ENCODE measurements at regions not wholly inside any gene's neighbourhood (a gene's known extent, or its start where the extent isn't known, plus 50 kb on each side); places are given as distances from the start of the nearest gene placed in this dataset.

GRCh38 chr4:136283977-136284376, 1248.3 kb downstream of the PCDH18 start:
- no peak overlapping the region for H3K27ac ChIP-seq (ENCODE audit: low read depth, low read length)
- H3K9me2 ChIP-seq (replicated peaks; ENCODE audit: insufficient read depth, low read length): no peaks in the 10 kb centered on the region
- no peaks in the 10 kb centered on the region for H3F3A ChIP-seq (ENCODE audit: insufficient read depth)
- no peak overlapping the region for H3K4me2 ChIP-seq (ENCODE audit: low read depth, low read length, poor library complexity, severe bottlenecking)
- no peak overlapping the region for H3K4me3 ChIP-seq (ENCODE audit: insufficient read depth, low read length, poor library complexity, severe bottlenecking)
- no peaks in the 10 kb centered on the region for H3K27me3 ChIP-seq (ENCODE audit: low read length)
- H2AFZ ChIP-seq (ENCODE audit: low read depth, low read length, severe bottlenecking): no peak overlapping the region
- H3K9me3 ChIP-seq (ENCODE audit: insufficient read depth, low read length): no peaks in the 10 kb centered on the region
- no peaks in the 10 kb centered on the region for H4K20me1 ChIP-seq (ENCODE audit: low read depth, low read length)
- no peaks in the 10 kb centered on the region for H3K79me2 ChIP-seq (ENCODE audit: insufficient read depth, low read length)
- H3K9ac ChIP-seq (ENCODE audit: low read length): no peak overlapping the region
- H3K36me3 ChIP-seq (ENCODE audit: low read length): no peaks in the 10 kb centered on the region
- no peak for TF ChIP-seq CTCF (IDR thresholded peaks at IDR 0.05; ENCODE audit: insufficient read depth, low read length, poor library complexity, severe bottlenecking)
- no peak for TF ChIP-seq EZH2phosphoT487 (conservative IDR thresholded peaks at IDR 0.05; ENCODE audit: low read length)

DNA sequence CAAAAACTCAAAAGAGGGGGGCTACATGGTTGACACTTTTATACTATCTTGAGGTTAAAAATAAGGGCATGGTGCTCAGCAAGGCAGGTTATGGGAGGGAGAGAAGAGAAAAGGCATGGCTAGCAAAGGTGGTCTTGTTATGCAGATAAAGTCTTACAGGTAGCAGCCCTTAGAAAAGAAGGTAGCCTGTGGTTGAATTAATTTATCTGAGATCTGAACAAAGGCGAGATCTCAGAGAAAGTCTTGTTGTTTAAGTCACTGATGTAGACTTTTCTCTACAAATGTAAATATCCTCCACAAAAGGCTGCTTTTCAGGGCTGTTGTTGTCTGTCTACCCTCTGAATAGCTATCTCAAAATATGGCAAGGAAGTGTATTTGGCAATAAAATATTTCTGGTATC, 1250.4 kb downstream of the PCDH18 start:
- TF ChIP-seq EZH2phosphoT487 (conservative IDR thresholded peaks at IDR 0.05; ENCODE audit: low read length): no peak
- TF ChIP-seq CTCF (IDR thresholded peaks at IDR 0.05; ENCODE audit: insufficient read depth, low read length, poor library complexity, severe bottlenecking): no peak
- no peaks in the 10 kb centered on the region for H3K79me2 ChIP-seq (ENCODE audit: insufficient read depth, low read length)
- no peaks in the 10 kb centered on the region for H4K20me1 ChIP-seq (ENCODE audit: low read depth, low read length)
- no peak overlapping the region for H3K9ac ChIP-seq (ENCODE audit: low read length)
- H3K4me2 ChIP-seq (ENCODE audit: low read depth, low read length, poor library complexity, severe bottlenecking): no peak overlapping the region
- no peaks in the 10 kb centered on the region for H3K9me2 ChIP-seq (replicated peaks; ENCODE audit: insufficient read depth, low read length)
- no peak overlapping the region for H3K4me3 ChIP-seq (ENCODE audit: insufficient read depth, low read length, poor library complexity, severe bottlenecking)
- no peaks in the 10 kb centered on the region for H3F3A ChIP-seq (ENCODE audit: insufficient read depth)
- no peak overlapping the region for H3K27ac ChIP-seq (ENCODE audit: low read depth, low read length)
- H3K27me3 ChIP-seq (ENCODE audit: low read length): no peaks in the 10 kb centered on the region
- H2AFZ ChIP-seq (ENCODE audit: low read depth, low read length, severe bottlenecking): peak overlapping the region; percentile 59
- H3K9me3 ChIP-seq (ENCODE audit: insufficient read depth, low read length): no peaks in the 10 kb centered on the region
- H3K36me3 ChIP-seq (ENCODE audit: low read length): no peaks in the 10 kb centered on the region

- Histone ChIP-seq H4K20me1 (ENCODE audit: low read depth, low read length) (no peaks in the 10 kb centered on the region), H3K27me3 (ENCODE audit: low read length) (no peaks in the 10 kb centered on the region), H2AFZ (ENCODE audit: low read depth, low read length, severe bottlenecking) (no peak overlapping the region), H3K9me2 (replicated peaks; ENCODE audit: insufficient read depth, low read length) (no peaks in the 10 kb centered on the region), H3K4me2 (ENCODE audit: low read depth, low read length, poor library complexity, severe bottlenecking) (no peak overlapping the region), H3K79me2 (ENCODE audit: insufficient read depth, low read length) (no peaks in the 10 kb centered on the region), H3K36me3 (ENCODE audit: low read length) (no peaks in the 10 kb centered on the region), H3K9ac (ENCODE audit: low read length) (no peak overlapping the region), H3K9me3 (ENCODE audit: insufficient read depth, low read length) (no peaks in the 10 kb centered on the region), H3F3A (ENCODE audit: insufficient read depth) (no peaks in the 10 kb centered on the region), H3K27ac (ENCODE audit: low read depth, low read length) (no peak overlapping the region), H3K4me3 (ENCODE audit: insufficient read depth, low read length, poor library complexity, severe bottlenecking) (no peak overlapping the region)
- TF ChIP-seq CTCF (IDR thresholded peaks at IDR 0.05; ENCODE audit: insufficient read depth, low read length, poor library complexity, severe bottlenecking) (no peak), EZH2phosphoT487 (conservative IDR thresholded peaks at IDR 0.05; ENCODE audit: low read length) (no peak)
Measured at GRCh38 chr4:136281307-136281706, 1251.0 kb downstream of the PCDH18 start.

Measured in SU-DHL-6 (cell line).